HUDEP-2 (cell line): ENCODE measurements at regions not wholly inside any gene's neighbourhood (a gene's known extent, or its start where the extent isn't known, plus 50 kb on each side); places are given as distances from the start of the nearest gene placed in this dataset.

Experiments
- DNase-seq, 76 experiments: peaks; one replicate each; lab custom pipeline; 2025; ENCODE audit not compliant: unreplicated experiment in 76 of 76; lab: John Stamatoyannopoulos, UW

DNA sequence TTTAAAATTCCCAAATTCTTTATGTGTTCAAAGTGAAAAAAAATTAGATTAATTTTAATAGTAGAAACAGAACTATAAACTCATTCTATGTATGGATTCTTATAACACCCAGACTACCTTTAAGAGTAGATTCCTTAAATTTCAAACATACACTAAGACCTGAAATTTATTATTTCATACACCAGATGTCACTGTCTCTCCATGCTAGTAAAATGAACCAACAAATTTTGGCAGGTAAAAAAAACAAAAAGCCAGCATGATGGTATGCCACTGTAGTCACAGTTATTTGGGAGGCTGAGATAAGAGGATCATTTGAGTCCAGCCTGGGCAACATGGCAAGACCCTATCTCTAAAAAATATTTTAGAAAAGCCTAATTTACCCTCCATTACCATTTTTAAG is 461.3 kb upstream of the NAALADL2 start:
- DNase-seq: peak in 1 of 76 experiments; percentile 4

DNA sequence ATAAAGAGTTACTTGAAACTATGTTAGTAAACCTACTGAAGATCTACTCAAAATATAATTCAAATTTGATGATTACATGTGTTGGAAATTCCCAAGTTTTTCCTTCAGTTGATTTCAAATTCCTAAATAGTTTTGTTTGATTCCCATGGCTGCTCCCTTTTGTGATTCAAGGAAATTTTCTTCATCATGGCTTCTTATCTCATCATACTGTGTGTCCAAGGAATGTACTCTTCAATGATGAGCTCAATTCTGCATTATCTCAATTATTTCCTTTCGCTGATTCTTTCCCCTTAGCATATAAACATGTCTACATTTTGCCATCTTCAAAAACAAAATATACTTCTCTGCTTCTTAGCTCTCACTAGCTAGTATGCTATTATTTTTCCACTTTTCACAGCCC is 460.4 kb upstream of the NAALADL2 start:
- no peak for DNase-seq

DNA sequence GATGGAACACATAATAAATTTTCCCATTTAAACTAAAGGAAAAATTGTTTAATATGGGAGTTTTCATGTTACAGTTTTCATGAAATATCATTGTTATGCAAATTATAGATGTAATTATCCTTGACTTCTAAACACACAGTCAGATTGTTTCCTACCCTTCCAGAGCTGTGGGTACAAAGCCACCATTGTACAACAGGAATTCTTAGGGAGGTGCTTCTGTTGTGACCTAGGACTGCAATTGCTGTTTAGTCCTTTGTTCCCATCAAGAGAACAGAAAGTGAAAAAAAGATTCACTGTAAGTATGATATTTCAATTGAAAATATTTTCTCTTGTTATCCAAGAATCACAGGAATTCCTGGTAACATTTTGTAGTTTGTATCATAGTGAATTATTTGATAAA is 455.3 kb upstream of the NAALADL2 start:
- no peak for DNase-seq

DNA sequence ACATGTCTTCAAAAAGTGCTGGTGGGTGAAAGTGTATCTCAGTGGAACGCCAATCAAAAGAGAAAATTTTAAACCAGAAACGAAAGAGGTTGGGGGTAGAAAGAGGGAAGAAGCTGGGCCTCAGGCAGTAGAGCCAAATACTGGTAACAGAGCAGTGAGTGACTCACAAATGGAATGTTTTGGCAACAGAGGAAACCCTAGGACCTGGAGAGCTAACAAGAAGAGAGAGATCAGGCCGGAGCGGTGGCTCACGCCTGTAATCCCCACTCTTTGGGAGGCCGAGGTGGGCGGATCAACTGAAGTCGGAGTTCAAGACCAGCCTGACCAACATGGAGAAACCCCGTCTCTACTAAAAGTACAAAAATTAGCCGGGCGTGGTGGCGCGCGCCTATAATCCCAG is 450.8 kb upstream of the NAALADL2 start:
- no peak for DNase-seq

DNA sequence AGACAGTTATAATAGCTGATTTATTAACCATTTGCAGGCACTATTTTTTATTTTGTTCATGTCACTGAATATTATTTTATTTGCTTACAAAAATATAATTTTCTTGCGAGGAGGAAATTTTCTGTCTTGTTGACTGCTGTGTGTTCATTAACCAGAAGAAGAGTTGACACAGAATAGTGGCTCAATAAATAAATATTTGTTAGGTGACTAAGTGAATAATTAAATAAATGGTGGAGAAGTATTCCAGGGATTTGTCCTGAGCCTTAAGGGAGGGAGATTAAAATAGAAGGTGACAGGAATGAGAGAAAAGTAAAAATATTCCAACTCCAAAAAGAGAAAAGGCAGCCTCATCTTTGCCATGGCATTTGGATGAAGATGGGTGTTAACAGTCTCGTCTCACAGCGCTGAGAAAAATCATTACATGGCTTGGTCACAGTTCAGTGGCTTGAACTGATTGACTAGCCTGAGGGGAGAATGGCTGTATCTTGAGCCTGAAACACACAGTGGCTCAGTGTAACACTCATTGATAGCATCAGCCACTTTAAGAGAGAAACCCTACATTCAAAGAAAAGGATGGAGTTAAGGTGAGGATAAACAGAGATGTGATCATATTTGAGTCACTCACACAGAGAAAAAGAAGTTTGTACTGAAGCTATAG is 449.9 kb upstream of the NAALADL2 start:
- no peak for DNase-seq

DNA sequence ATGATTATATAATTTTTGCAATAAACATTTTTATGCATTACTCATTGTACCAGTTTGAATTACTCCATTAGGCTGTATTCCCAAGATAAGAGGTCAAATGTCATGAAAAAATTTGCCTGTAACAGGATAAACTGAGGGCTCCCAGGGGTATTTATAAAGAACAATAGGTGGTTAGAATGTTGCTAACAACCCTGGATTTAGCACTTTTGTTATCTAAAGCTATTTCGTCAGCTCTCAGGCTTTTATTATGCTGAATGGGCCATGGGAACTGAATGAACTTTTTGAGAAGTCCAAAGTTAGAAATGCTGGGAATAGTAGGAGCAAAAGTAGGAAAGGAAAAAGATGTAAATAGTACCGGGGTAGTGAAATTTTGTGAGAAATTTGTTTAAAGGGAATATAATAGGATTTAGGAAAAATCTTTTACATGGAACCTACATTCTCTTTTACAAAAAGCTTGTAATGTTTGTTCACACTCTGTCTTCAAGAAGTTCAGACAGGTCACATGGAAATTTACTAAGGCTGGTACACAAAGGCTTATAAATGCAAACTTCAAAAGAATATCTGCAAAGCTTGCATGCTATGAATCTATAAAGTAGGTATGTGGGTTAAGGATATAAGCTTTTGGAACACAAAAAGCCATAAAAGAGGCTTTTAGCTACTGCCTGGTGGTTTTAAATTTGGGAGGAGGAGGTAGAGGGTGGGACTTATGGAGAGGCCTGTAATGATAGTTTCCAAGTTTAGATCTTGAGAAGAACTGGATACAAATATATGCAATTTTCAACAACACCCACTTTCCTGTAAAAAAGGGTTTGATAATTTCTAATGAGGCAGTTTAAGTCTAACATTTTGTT is 445.8 kb upstream of the NAALADL2 start:
- no peak for DNase-seq

DNA sequence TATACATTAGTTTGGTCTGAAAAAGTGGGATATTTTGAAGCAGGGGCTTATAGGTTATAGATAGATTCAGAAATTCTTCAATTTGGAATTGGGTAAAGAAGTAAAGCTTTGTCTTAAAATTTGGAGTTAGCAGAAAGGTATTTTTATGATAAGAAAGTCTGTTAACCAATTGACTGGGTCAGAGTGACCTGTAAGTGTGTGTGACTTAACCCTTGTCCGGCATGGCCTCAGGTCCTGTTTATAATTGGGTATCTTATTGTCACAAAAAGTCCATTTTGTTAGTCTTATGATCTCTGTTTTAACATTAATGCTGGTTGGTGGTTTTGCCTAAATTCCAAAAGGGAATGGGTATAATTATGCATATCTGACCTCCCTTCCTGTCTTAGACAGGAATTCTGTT is 444.2 kb upstream of the NAALADL2 start:
- no peak for DNase-seq

DNA sequence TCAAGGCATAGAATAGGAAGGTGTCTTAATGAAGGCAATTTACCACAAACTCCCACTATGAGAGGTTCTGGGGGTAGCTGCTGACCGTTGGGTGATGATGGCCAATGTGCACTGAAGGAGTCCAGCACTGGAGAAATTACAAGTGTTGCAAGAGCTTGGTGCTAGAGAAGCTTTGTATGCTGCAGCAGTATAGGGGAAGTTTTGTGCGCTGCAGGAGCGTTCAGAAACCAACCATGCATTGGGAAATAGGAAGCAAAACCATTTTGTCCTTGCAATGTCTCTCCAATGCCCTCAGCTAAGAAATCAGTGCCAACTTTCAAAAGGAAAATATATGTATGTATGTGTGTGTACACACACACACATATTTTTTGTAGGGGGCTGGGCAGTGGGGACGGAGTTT is 441.6 kb upstream of the NAALADL2 start:
- DNase-seq: no peak

DNA sequence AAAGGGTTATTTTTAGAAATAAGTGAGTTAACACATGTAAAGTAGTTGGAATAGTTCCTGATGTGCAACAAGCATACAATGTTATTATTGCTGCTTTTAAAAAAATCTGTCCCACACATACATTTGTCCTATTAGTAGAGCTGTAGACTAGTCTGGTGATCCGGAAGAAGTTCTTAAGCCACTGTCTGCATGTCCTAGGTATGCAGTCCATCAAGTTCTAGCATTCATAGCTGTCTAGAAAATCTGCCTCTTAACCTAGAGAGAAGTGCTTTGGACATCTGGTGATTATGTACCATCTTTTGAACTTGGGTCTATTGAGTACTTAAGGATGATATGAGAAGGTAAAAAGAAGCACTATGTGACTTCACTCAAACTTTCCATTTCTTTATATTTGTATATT is 439.9 kb upstream of the NAALADL2 start:
- no peak for DNase-seq

DNA sequence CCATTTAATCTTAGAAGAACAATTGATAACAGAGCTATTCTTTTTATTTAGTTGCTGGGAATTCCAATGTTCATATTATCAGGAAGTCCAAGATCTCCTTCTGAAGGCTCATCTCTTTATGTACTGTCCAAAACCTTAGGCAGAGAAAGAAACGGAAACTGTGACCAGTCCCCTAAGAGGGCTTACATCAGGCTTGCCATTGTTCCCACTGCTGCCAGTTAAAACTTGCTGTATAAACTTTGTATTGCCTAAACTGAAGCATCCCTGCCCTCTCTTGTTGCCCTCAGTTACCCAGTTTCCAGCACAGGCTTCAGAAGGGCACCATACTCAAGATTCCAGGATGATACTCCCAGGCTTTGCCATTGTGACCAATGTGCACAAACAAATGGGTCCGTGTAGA is 435.2 kb upstream of the NAALADL2 start:
- DNase-seq: no peak

DNA sequence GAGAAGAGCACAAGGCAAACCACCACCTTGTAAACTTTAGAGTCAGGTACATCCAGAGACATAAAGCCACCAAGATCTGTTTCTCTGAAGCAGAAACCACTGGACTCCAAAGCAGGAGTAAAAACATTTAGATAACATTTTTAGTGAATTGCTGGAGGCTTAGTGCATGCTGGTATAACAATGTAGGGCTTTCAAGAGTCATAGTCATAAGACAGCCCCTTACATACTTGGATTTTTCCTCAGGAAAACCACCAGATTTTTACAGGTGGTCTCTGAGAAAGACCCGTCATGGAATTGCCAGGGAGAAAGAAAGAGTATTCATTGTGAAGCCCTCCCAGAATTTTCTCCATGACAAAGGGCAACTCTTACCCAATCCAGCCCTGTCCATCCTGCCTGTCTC is 434.5 kb upstream of the NAALADL2 start:
- DNase-seq: no peak

DNA sequence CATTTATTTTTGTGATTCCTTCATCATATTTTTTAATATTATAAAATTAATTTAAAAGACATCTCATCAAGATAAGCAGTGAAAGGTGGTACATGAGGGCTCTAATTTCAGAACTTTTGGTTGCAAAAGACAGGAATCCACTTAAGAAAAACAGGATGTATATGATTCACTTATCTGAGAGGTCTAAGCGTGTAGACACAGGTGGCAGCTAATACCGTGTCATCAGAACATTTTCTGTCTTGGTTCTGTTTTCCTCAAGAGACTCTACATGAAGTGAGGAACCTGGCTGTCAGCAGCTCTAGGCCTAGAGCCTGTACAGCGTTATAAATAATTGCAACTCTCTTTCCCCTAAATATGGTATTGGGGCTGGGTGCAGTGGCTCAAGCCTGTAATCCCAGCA is 433.7 kb upstream of the NAALADL2 start:
- DNase-seq: no peak

DNA sequence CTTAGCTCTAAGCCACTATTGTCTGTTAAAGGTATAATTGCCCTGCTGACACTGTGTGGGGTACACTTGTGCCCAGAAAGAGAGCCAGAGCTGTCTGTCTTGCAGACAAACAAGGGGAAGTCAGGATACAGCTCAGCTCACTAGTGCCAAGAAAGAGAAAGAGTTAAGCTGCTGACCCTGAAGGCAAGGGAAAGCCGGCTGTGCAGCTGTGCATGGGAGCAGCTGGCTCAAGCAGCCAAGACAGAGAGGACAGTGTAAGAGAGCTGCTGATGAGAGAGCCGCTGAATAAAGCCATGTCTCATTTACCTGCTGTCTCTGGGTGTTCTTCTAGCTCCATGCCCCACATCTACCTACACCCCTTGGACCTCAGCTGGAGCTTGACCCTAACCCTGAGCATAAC is 428.1 kb upstream of the NAALADL2 start:
- DNase-seq: no peak

DNA sequence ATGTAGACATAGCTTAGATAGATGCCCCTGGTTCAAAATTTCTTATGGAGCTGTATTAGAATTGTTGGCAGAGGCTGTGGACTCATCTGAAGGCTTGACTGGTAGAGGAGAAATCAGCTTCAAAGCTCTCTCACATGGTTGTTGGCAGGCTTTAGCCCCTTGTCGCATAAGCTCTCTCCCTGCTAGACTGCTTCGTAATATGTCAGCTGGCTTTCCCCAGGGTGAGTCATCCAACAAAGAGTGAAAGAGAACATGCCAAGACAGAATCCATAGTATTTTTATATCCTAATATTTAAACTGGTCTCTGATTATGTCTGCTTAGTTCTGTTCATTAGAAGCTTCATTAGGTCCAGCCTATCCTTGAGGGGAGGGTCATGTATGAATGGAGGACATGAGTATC is 427.4 kb upstream of the NAALADL2 start:
- no peak for DNase-seq

DNA sequence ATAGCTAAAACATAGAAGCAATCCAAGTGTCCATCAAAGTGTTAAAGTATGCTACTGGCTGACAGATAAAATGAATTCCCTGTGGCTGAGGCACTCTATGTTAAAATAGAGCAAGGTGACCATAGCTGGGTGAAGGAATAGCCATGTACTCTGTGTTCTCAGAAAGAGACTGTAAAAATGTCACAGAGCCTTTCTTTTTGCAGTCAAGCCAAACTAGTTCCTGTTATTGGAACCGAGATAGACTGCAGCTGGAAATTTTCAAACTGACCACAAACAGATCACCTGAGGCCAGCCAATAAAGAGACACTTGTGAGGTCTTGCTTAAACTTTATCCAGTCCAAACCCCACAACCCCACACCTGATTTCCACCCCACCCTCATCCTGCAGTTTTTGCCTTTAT is 422.8 kb upstream of the NAALADL2 start:
- DNase-seq: no peak

DNA sequence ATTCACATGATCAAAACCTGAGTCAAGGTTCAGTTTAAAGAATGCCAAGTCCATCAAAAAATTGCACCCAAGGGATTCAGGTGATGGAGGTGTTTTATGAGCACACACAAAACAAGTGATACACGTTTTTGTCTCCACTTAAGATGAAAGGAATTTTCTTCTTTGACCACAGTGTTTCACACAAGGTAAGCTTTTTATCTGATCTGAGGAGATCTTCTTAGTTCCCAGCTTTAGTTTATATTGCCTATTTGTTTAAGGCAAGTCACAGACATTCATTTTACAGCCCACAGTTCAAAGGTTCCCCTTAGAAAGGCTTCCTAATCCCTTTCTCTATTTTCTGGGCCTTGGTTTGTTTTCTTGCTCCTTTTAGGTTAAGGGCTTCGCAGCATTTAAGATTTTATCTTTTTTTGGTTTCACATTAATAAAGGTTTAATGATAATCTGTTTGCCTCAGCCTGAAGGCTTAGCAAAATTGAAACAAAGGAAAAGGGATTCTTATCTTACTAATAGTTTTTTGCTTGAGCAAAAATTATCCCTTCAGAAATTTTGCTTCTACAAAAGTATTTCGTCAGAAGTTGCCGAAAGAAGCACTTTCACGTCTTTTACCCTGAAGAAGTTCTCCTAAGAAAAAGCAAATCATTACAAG is 420.5 kb upstream of the NAALADL2 start:
- no peak for DNase-seq

DNA sequence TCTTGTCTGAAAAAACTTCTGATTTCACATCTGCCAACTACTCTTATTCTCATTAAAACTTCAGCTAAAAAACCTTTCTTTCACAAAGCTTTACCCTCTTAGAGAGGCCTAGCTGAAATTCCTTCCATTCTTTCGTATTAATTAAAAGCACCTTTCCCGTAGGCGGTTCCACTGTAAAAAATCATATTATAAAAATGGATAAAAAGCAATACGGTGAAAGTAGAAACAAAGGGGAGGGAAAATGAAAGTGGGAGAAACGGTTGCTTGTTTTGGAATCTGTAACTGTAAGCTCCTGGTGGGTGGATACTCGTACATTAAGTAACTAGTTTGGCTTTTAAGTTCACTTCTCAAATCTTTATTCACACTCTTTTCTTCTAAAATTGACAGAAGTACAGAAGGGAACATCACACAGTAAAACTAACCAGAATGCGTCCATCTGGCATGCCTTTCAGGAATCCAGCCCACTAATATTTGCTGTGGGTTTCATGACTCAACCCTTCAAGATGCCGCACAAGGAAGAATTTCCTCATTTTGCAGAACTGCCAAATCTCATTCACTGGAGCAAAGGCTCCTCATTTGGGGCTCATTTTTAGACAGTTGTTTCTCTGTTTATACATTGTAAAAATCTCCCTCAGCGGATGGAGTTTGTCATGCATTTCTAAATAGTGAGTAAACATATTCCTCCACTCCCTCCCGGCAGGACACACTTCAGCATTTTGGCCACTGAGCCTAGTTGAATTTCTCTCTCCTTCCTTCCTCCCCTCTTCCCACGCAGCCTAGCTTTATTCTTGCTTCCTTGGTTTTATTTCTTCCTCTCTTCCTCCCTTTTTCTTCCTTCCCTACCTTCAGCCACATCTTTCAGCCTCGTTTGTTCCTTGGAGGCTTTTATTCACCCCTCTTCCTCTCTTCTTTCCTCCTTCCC is 419.5 kb upstream of the NAALADL2 start:
- no peak for DNase-seq

DNA sequence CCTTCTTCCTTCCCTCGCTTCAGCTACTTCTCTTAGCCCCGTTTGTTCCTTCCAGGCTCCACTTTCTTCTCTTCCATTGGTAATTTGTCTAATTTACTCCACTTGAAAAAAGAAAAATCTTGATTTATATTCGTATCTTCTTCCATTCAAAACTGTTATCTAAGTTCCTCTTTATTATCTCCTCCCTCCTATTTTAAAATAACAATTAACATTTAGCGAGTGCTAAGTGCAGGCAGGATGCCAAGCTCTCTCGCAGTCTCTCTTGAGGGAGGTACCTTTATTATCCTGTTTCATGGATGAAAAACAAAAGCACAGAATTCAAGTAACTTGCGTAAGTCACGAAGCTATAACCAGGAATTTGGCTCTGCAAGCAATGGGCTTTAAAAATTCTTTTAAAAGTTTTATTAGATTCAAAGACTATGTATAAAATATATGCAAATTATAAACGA is 418.9 kb upstream of the NAALADL2 start:
- DNase-seq: no peak

DNA sequence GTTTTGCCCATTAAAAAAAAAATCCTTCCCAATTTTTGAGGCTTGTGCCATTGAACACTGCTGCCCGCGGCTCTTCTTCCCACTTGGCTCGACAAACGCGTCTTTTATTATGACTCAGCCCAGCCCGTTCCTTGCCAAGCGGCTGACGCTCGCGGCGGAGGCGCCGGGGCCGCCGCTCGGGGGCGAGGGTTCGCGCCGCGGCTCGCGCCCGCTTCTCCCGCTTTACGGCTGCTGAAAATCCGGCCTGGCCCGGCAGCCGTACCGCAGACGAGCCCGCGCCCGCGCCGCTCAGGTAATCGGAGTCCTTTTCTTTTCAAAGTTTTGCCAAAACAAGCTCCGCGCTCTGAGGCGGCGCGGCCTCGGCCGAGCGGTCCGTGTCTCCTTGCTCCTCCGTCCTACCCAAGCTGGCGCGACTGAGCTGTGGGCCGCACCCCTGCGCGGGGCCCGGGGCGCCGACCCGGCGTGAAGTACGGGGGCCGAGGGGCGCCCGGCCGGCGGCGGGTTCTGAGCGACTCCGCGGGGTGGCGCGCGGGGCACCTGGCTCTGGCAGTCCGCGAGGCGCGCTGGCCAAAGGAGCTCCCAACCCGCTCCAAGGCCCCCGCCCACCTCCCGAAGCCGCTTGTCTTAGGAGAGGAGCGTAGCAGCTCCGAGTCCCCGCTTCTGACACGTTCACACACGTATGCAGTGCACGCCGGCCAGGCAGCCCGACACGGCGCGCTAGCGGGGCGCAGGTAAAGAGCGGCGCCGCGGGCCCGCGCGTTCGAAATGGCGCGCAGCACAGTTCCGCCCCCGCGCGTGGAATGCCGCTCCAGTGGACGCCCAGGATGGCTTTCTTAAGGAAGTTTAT is 418.2 kb upstream of the NAALADL2 start:
- peak in 57 of 76 experiments; percentile 1 to 58 (median 27) for DNase-seq
